Glutamatergic neuron (in vitro differentiated cells): ENCODE measurements at regions not wholly inside any gene's neighbourhood (a gene's known extent, or its start where the extent isn't known, plus 50 kb on each side); places are given as distances from the start of the nearest gene placed in this dataset.

Source experiments
- DNase-seq: peaks from one replicate; pipeline ENCODE4 v3.0.0; 2022
- H3K27ac Mint-ChIP-seq: one replicate; pipeline ENCODE4 v1.8.0; 2020; ENCODE audit warnings: mild to moderate bottlenecking, mixed read lengths, inconsistent platforms; ENCODE audit not compliant: unreplicated experiment
- H3K27me3 Mint-ChIP-seq: one replicate; pipeline ENCODE4 v1.8.0; 2020; ENCODE audit warnings: mild to moderate bottlenecking, moderate library complexity, mixed read lengths, inconsistent platforms; ENCODE audit not compliant: unreplicated experiment
- H3K36me3 Mint-ChIP-seq: one replicate; pipeline ENCODE4 v1.8.0; 2020; ENCODE audit warnings: mild to moderate bottlenecking, mixed read lengths, inconsistent platforms; ENCODE audit not compliant: unreplicated experiment
- H3K4me1 Mint-ChIP-seq: one replicate; pipeline ENCODE4 v1.8.0; 2020; ENCODE audit warnings: mild to moderate bottlenecking, low read depth, mixed read lengths, inconsistent platforms; ENCODE audit not compliant: unreplicated experiment
- H3K4me3 Mint-ChIP-seq: one replicate; pipeline ENCODE4 v1.8.0; 2020; ENCODE audit warnings: mild to moderate bottlenecking, mixed read lengths, inconsistent platforms; ENCODE audit not compliant: unreplicated experiment
- H3K9me3 Mint-ChIP-seq: one replicate; pipeline ENCODE4 v1.8.0; 2020; ENCODE audit warnings: mild to moderate bottlenecking, moderate library complexity, mixed read lengths, inconsistent platforms; ENCODE audit not compliant: unreplicated experiment
- TF ChIP-seq, protein P1 (sequence below): fragments of 200-600 bp; sonication (generic); IDR thresholded peaks from one replicate; pipeline ENCODE4 v1.5.0; 2021; ENCODE audit not compliant: partially characterized antibody, unreplicated experiment

DNA sequence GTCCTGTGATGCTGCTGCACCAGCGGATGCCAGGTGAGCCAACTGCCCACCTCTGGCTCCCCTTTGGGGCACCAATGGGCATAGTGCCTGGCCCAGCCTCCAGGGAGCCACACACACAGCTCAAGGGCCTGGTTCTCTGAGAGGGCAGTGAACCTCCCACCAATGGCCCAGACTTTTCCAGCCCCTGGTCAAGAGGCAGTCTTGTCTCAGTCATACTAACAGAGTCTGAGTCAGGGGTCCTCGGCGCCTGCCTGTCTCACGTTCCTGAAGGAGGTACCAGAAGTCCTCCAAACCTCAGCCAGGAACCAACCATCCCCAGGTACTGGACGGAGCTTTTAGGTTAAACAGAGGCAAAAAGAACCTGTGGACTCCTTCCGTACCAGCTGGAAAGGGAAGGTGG lies 121.1 kb downstream of the C5orf15 start:
- TF ChIP-seq, protein P1, sequence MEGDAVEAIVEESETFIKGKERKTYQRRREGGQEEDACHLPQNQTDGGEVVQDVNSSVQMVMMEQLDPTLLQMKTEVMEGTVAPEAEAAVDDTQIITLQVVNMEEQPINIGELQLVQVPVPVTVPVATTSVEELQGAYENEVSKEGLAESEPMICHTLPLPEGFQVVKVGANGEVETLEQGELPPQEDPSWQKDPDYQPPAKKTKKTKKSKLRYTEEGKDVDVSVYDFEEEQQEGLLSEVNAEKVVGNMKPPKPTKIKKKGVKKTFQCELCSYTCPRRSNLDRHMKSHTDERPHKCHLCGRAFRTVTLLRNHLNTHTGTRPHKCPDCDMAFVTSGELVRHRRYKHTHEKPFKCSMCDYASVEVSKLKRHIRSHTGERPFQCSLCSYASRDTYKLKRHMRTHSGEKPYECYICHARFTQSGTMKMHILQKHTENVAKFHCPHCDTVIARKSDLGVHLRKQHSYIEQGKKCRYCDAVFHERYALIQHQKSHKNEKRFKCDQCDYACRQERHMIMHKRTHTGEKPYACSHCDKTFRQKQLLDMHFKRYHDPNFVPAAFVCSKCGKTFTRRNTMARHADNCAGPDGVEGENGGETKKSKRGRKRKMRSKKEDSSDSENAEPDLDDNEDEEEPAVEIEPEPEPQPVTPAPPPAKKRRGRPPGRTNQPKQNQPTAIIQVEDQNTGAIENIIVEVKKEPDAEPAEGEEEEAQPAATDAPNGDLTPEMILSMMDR, result no peak
- Mint-ChIP-seq H3K4me3 (no peak overlapping the region), H3K27ac (no peak overlapping the region), H3K9me3 (peaks cover 2% of the 10 kb centered on the region), H3K27me3 (no peaks in the 10 kb centered on the region), H3K36me3 (peaks cover 2% of the 10 kb centered on the region), H3K4me1 (peaks cover 14% of the 10 kb centered on the region)
- no peak for DNase-seq

DNA sequence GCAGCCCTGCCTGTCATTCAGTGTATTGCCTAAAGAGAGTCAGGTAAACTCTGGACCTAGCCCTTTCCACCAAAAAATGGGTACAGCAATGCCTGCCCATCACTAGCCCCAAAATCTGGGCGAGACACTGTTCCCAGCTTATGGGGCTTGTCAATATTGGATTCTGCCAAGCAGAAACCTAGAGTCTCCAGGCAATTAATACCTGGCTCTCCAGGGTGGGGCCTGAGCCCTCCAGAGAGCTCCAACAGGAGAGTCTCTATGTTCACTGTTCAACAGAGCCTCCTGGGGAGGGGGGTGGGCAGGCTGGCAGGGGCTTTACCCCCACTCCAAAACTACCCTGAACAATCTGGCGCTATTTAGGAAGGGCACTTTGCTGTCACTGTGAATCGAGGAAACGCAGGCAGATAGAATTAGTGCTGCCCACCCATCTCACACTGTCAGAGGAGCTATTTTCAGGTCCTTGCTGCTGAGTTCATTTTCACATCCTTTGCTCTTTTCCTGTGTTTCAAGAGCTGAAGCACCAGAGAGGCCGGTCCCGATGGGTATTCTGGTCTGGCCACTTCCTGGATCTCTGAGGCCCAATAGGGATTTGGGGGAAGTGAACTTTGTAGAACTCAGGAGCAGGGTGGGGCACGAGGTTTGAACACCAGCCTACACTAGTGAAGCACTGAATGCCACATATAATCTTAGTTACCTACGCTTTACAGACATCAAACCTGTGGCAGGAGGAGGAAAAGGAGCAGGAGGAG lies 121.8 kb downstream of the C5orf15 start:
- TF ChIP-seq, protein P1, result no peak
- no peak overlapping the region for H3K4me3 Mint-ChIP-seq
- no peak for DNase-seq
- H3K9me3 Mint-ChIP-seq, result no peaks in the 10 kb centered on the region
- peaks cover 14% of the 10 kb centered on the region for H3K4me1 Mint-ChIP-seq
- no peaks in the 10 kb centered on the region for H3K36me3 Mint-ChIP-seq
- H3K27ac Mint-ChIP-seq, result no peak overlapping the region
- no peaks in the 10 kb centered on the region for H3K27me3 Mint-ChIP-seq

DNA sequence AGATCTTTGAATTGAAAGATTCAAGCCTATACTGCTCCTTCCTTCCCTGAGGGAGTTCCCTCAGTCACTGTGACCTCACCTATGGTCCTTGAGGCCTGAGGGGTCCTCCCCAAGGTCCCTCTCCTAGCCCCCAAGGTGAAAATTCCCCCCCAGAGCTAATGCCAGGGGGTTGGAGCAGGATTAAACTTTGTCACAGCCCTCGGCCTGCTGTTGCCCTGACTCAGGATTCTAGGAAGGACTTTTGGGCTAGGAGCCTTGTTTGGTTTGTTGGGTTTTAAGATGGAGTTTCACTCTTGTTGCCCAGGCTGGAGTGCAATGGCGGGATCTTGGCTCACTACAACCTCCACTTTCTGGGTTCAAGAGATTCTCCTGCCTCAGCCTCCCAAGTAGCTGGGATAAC lies 123.2 kb downstream of the C5orf15 start:
- H3K27ac Mint-ChIP-seq, result no peak overlapping the region
- H3K27me3 Mint-ChIP-seq, result no peaks in the 10 kb centered on the region
- H3K4me3 Mint-ChIP-seq, result no peak overlapping the region
- no peak for DNase-seq
- no peaks in the 10 kb centered on the region for H3K9me3 Mint-ChIP-seq
- H3K36me3 Mint-ChIP-seq, result no peaks in the 10 kb centered on the region
- TF ChIP-seq, protein P1, result no peak
- peaks cover 14% of the 10 kb centered on the region for H3K4me1 Mint-ChIP-seq

DNA sequence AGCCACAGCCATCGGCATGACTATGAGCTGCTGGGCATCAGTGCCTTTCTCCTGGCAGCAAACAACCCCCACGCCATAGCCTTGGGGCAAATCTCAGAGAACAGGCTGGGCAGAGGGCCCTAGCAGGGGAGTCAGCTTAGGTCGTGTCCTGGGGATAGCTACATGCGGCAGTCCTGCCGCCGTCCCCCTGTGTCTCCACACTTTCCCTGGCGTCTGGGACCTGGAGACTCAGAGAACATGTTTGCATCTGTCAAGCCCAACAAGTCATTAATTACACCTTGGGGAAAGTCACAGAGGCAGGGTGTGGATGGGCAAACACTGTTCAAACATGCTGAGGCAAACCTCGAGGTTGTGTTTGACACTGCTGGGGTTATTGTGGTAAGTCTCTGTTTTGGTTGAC lies 123.6 kb downstream of the C5orf15 start:
- TF ChIP-seq, protein P1, result no peak
- Mint-ChIP-seq H3K9me3 (no peaks in the 10 kb centered on the region), H3K27ac (no peak overlapping the region), H3K4me3 (no peak overlapping the region), H3K4me1 (peaks cover 16% of the 10 kb centered on the region), H3K27me3 (no peaks in the 10 kb centered on the region), H3K36me3 (no peaks in the 10 kb centered on the region)
- DNase-seq, result no peak

DNA sequence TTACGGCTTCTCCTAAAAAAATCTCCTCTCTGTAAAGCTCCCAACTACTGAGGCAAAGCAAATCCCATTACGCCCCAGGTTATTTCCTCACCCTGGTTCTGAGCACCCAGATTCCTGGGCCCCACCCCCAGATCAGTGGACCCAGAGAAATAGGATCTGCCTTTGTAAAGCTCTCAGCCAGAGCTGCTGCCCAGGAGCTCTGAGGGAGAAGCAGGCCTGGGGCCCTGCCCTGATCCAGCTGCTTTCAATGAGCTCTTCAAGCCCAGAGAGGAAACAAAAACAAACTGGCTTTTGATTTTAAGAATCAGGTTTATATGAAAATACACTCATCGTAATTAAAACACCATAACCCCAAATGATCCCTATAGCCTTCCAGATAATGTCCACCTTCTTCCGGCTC lies 124.5 kb downstream of the C5orf15 start:
- H3K4me1 Mint-ChIP-seq, result peaks cover 14% of the 10 kb centered on the region
- H3K4me3 Mint-ChIP-seq, result no peak overlapping the region
- no peak overlapping the region for H3K27ac Mint-ChIP-seq
- no peaks in the 10 kb centered on the region for H3K27me3 Mint-ChIP-seq
- no peak for DNase-seq
- TF ChIP-seq, protein P1, result no peak
- H3K36me3 Mint-ChIP-seq, result no peaks in the 10 kb centered on the region
- no peaks in the 10 kb centered on the region for H3K9me3 Mint-ChIP-seq
